ENCODE measurements at regions not wholly inside any gene's neighbourhood (a gene's known extent, or its start where the extent isn't known, plus 50 kb on each side); places are given as distances from the start of the nearest gene placed in this dataset.
"Not testable (repeated sequence)": the region's sequence is repeated elsewhere in the genome, so short reads cannot be mapped to it uniquely, and the experiment has no call there.

- CTCF ChIA-PET, result no interaction called here
- no peak overlapping the region for H3K27ac ChIP-seq (ENCODE audit: extremely low read depth, low read depth, low read length)
These were observed 311.7 kb downstream of the NSUN3 start for GRCh38 chr3:94374439-94375161.

DNA sequence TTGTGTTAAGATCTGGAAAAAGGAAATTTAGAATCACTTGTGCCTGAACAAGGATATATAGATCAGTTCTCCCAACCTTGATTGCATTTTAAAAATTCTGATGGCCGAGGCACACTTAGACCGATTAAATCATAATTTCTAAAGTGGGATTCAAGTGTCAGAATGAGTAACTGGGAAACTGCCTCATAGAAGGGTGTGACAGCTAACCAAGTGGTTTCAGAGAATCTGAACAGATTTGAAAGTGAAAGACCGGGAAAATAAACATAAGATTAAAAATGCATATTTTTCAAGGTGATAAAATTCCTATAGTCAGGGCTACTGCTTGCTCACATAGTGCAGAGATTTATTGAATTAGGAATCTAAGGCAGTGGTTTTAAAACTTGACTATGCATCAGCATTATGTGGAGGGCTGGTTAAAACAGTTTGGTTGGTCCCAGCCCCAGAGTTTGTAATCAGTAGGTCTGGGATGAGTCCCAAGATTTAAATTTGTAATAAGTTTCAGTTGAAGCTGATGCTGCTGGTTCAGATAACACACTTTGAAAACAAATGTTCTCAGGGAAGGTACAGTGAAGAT lies 314.3 kb downstream of the NSUN3 start:
- H3K27ac ChIP-seq (ENCODE audit: extremely low read depth, low read depth, low read length); H3K36me3 ChIP-seq (ENCODE audit: control insufficient read depth in 2 of 2, insufficient read depth in 1 of 2, low read length in 2 of 2); H3K4me1 ChIP-seq (ENCODE audit: control insufficient read depth, insufficient read depth, low read length); CTCF ChIA-PET; POLR2A ChIA-PET; H3K4me3 ChIP-seq (ENCODE audit: low read depth, low read length); H3K9me3 ChIP-seq (ENCODE audit: control insufficient read depth, insufficient read depth, low read depth, low read length): not testable (repeated sequence)

More at GRCh38 chr3:94374439-94375161, 311.7 kb downstream of the NSUN3 start:
- H3K4me1 ChIP-seq (ENCODE audit: control insufficient read depth, insufficient read depth, low read length), result no peaks in the 10 kb centered on the region
- H3K4me3 ChIP-seq (ENCODE audit: low read depth, low read length), result no peak overlapping the region
- POLR2A ChIA-PET, result no interaction called here
- TF ChIP-seq SCRT2 (tag by site-specific recombination; IDR thresholded peaks at IDR 0.05) (no peak), GLIS1 (tag by site-specific recombination; IDR thresholded peaks at IDR 0.05) (no peak), ZNF548 (tag by site-specific recombination; IDR thresholded peaks at IDR 0.05) (no peak), ZFP3 (tag by site-specific recombination; IDR thresholded peaks at IDR 0.05; ENCODE audit: low read depth) (no peak)
- no peaks in the 10 kb centered on the region for H3K9me3 ChIP-seq (ENCODE audit: control insufficient read depth, insufficient read depth, low read depth, low read length)
- no peaks in the 10 kb centered on the region for H3K36me3 ChIP-seq (ENCODE audit: control insufficient read depth in 2 of 2, insufficient read depth in 1 of 2, low read length in 2 of 2)

DNA sequence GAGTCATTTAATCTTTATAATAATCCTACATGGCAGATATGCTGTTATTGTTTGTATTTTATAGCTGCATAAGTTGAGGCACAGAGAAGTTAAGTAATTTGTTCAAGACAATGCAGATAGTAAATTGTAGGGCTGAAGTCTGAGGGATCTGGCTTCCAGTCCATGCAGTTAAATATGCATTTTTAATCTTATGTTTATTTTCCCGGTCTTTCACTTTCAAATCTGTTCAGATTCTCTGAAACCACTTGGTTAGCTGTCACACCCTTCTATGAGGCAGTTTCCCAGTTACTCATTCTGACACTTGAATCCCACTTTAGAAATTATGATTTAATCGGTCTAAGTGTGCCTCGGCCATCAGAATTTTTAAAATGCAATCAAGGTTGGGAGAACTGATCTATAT lies 315.0 kb downstream of the NSUN3 start:
- CTCF ChIA-PET; H3K4me3 ChIP-seq (ENCODE audit: low read depth, low read length); H3K36me3 ChIP-seq (ENCODE audit: control insufficient read depth in 2 of 2, insufficient read depth in 1 of 2, low read length in 2 of 2); POLR2A ChIA-PET; H3K27ac ChIP-seq (ENCODE audit: extremely low read depth, low read depth, low read length); H3K9me3 ChIP-seq (ENCODE audit: control insufficient read depth, insufficient read depth, low read depth, low read length); H3K4me1 ChIP-seq (ENCODE audit: control insufficient read depth, insufficient read depth, low read length): not testable (repeated sequence)

DNA sequence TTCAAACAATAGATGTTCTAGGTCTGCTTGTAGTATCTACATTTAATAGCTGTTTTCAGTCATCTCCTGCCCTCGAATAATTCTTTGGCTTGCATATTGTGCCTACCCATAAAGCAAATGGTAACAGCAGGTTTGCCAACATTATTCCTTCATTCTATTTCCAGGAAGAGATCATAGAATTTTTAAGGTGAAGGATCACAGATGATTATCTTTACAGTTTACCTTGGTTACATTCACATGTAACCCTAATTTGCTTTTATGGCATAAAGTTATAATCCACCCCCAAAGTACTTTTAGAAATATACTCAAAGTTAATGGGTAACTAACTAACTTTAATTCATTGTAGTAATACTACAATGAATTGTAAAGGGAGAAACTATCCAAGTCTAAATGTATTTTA lies 315.5 kb downstream of the NSUN3 start:
- ChIA-PET POLR2A (no interaction called here), CTCF (interaction anchor here (0.5 to 0.8 kb wide), 2 partner anchors 144 to 398 kb away, joined by 3 read pairs; no protein-coding TSS in a partner anchor)
- H3K9me3 ChIP-seq (ENCODE audit: control insufficient read depth, insufficient read depth, low read depth, low read length), result no peaks in the 10 kb centered on the region

GRCh38 chr3:94379264-94379663 lies 316.4 kb downstream of the NSUN3 start:
- no peak overlapping the region for H3K27ac ChIP-seq (ENCODE audit: extremely low read depth, low read depth, low read length)
- no peaks in the 10 kb centered on the region for H3K9me3 ChIP-seq (ENCODE audit: control insufficient read depth, insufficient read depth, low read depth, low read length)
- CTCF ChIA-PET, result no interaction called here
- H3K4me1 ChIP-seq (ENCODE audit: control insufficient read depth, insufficient read depth, low read length), result no peaks in the 10 kb centered on the region
- no peaks in the 10 kb centered on the region for H3K36me3 ChIP-seq (ENCODE audit: control insufficient read depth in 2 of 2, insufficient read depth in 1 of 2, low read length in 2 of 2)
- H3K4me3 ChIP-seq (ENCODE audit: low read depth, low read length), result no peak overlapping the region
- POLR2A ChIA-PET, result no interaction called here
- TF ChIP-seq ZNF423 (tag by site-specific recombination; IDR thresholded peaks at IDR 0.05) (no peak), PATZ1 (tag by site-specific recombination; IDR thresholded peaks at IDR 0.05) (no peak), ZNF202 (tag by site-specific recombination; IDR thresholded peaks at IDR 0.05; ENCODE audit: borderline replicate concordance) (no peak), ZNF530 (tag by site-specific recombination; IDR thresholded peaks at IDR 0.05; ENCODE audit: low read depth) (no peak), ZNF292 (tag by site-specific recombination; IDR thresholded peaks at IDR 0.05; ENCODE audit: borderline replicate concordance, low read depth) (no peak), ZNF791 (tag by site-specific recombination; IDR thresholded peaks at IDR 0.05) (no peak), ZNF133 (tag by site-specific recombination; IDR thresholded peaks at IDR 0.05) (no peak), ZSCAN16 (tag by site-specific recombination; IDR thresholded peaks at IDR 0.05) (no peak), ZNF404 (tag by site-specific recombination; IDR thresholded peaks at IDR 0.05) (no peak), ZNF677 (tag by site-specific recombination; IDR thresholded peaks at IDR 0.05) (no peak), ZNF768 (tag by site-specific recombination; IDR thresholded peaks at IDR 0.05) (no peak), ZNF2 (tag by site-specific recombination; IDR thresholded peaks at IDR 0.05) (no peak)

More for the DNA sequence above, 315.5 kb downstream of the NSUN3 start:
- no peak overlapping the region for H3K27ac ChIP-seq (ENCODE audit: extremely low read depth, low read depth, low read length)
- no peaks in the 10 kb centered on the region for H3K36me3 ChIP-seq (ENCODE audit: control insufficient read depth in 2 of 2, insufficient read depth in 1 of 2, low read length in 2 of 2)
- no peaks in the 10 kb centered on the region for H3K4me1 ChIP-seq (ENCODE audit: control insufficient read depth, insufficient read depth, low read length)
- no peak for TF ChIP-seq ZNF830 (tag by site-specific recombination; IDR thresholded peaks at IDR 0.05; ENCODE audit: low read depth)
- TF ChIP-seq ZNF530 (tag by site-specific recombination; IDR thresholded peaks at IDR 0.05; ENCODE audit: low read depth), result no peak
- TF ChIP-seq ZFP3 (tag by site-specific recombination; IDR thresholded peaks at IDR 0.05; ENCODE audit: low read depth), result no peak
- TF ChIP-seq, protein P1, sequence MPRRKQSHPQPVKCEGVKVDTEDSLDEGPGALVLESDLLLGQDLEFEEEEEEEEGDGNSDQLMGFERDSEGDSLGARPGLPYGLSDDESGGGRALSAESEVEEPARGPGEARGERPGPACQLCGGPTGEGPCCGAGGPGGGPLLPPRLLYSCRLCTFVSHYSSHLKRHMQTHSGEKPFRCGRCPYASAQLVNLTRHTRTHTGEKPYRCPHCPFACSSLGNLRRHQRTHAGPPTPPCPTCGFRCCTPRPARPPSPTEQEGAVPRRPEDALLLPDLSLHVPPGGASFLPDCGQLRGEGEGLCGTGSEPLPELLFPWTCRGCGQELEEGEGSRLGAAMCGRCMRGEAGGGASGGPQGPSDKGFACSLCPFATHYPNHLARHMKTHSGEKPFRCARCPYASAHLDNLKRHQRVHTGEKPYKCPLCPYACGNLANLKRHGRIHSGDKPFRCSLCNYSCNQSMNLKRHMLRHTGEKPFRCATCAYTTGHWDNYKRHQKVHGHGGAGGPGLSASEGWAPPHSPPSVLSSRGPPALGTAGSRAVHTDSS (tag by site-specific recombination; IDR thresholded peaks at IDR 0.05), result no peak
- TF ChIP-seq ZNF529 (tag by site-specific recombination; IDR thresholded peaks at IDR 0.05; ENCODE audit: insufficient replicate concordance), result no peak
- no peak for TF ChIP-seq ZNF350 (tag by site-specific recombination; IDR thresholded peaks at IDR 0.05)
- TF ChIP-seq ZNF621 (tag by site-specific recombination; IDR thresholded peaks at IDR 0.05), result no peak
- no peak overlapping the region for H3K4me3 ChIP-seq (ENCODE audit: low read depth, low read length)

All from HEK293 (cell line).